B cell (primary cell): ENCODE measurements at regions not wholly inside any gene's neighbourhood (a gene's known extent, or its start where the extent isn't known, plus 50 kb on each side); places are given as distances from the start of the nearest gene placed in this dataset.
A peak's percentile ranks its signal among the peaks of the same experiment; 100 is the strongest.

ENCODE experiments used
- ATAC-seq: fragments of 200-7000 bp; cut with Tn5 transposase; one replicate; pipeline ENCODE4 v1.10.0; 2021; ENCODE audit warnings: low read depth, mild to moderate bottlenecking, moderate number of reproducible peaks, moderate library complexity
- CTCF ChIA-PET: fragments of 350-600 bp; sonication (Branson Sonifier 250); formaldehyde crosslinking; loops from one replicate; lab custom pipeline; 2021; ENCODE audit warnings: antibody characterized with exemption, inconsistent platforms; lab: Charles Lee
- POLR2A ChIA-PET: fragments of 350-600 bp; sonication (Branson Sonifier 250); formaldehyde crosslinking; loops from one replicate; lab custom pipeline; 2021; ENCODE audit warnings: antibody characterized with exemption; lab: Charles Lee
- DNase-seq: peaks from one replicate; pipeline ENCODE4 v3.0.0; 2013
- H2AFZ ChIP-seq: 2 replicates; pipeline ENCODE4 v1.6.1; 2012; ENCODE audit warnings: mild to moderate bottlenecking, low read depth, low read length; ENCODE audit not compliant: insufficient read depth, poor library complexity, severe bottlenecking
- H3K27ac ChIP-seq, 2 donors: 1 replicate in 1 of 2; 2 replicates in 1 of 2; pipeline ENCODE4 v1.5.1; 2012 to 2013; ENCODE audit warnings: low read length in 2 of 2, mild to moderate bottlenecking in 2 of 2, moderate library complexity in 1 of 2
- H3K27me3 ChIP-seq, 4 experiments: fragments of 200-600 bp in 1 of 4; sonication (generic) in 1 of 4; replicated peaks in 1 of 4; 1 replicate in 2 of 4; 2 replicates in 2 of 4; pipeline versions ENCODE4 v1.6.1 to v1.7.0; 2013 to 2016; ENCODE audit warnings: low read length in 3 of 4, mild to moderate bottlenecking in 2 of 4, mixed read lengths in 1 of 4, moderate library complexity in 1 of 4; ENCODE audit not compliant: insufficient read depth in 4 of 4, control insufficient read depth in 3 of 4; ENCODE audit errors: control extremely low read depth in 1 of 4
- H3K36me3 ChIP-seq, 2 experiments: replicated peaks in 1 of 2; 1 replicate in 1 of 2; 2 replicates in 1 of 2; pipeline versions ENCODE4 v1.6.1 to v1.7.1; 2013; ENCODE audit warnings: low read length in 1 of 2; ENCODE audit not compliant: insufficient read depth in 2 of 2, control insufficient read depth in 1 of 2; ENCODE audit errors: control extremely low read depth in 1 of 2, extremely low read depth in 1 of 2
- H3K4me1 ChIP-seq, 2 donors: fragments of 200-600 bp in 1 of 2; sonication (generic) in 1 of 2; 1 replicate in 1 of 2; 2 replicates in 1 of 2; pipeline versions ENCODE4 v1.5.1 to v1.6.1; 2013 to 2017; ENCODE audit warnings: low read length in 2 of 2; ENCODE audit not compliant: control insufficient read depth in 2 of 2, insufficient read depth in 2 of 2
- H3K4me2 ChIP-seq: replicated peaks from 2 replicates; pipeline ENCODE3; 2012; ENCODE audit warnings: mild to moderate bottlenecking, low read depth, low read length; ENCODE audit not compliant: poor library complexity, severe bottlenecking
- H3K4me3 ChIP-seq, 5 experiments: fragments of 200-600 bp in 1 of 5; sonication (generic) in 1 of 5; 1 replicate in 3 of 5; 2 replicates in 2 of 5; pipeline versions ENCODE4 v1.5.1 to v1.7.0; 2011 to 2016; ENCODE audit warnings: low read length in 4 of 5, mild to moderate bottlenecking in 4 of 5, low read depth in 2 of 5, control low read depth in 1 of 5, moderate library complexity in 1 of 5; ENCODE audit not compliant: insufficient read depth in 1 of 5; ENCODE audit errors: control extremely low read depth in 1 of 5, extremely low read depth in 1 of 5
- H3K79me2 ChIP-seq: fragments of 200-600 bp; sonication (generic); one replicate; pipeline ENCODE4 v1.6.0; 2016; ENCODE audit warnings: low read length; ENCODE audit not compliant: control insufficient read depth, insufficient read depth
- H3K9ac ChIP-seq: fragments of 200-600 bp; sonication (generic); 2 replicates; pipeline ENCODE4 v1.6.1; 2017; ENCODE audit warnings: mild to moderate bottlenecking, low read length, moderate library complexity
- H3K9me3 ChIP-seq, 3 donors: one replicate each; pipeline versions ENCODE4 v1.6.1 to v1.7.1; 2013; ENCODE audit warnings: low read length in 2 of 3; ENCODE audit not compliant: control insufficient read depth in 2 of 3, insufficient read depth in 1 of 3; ENCODE audit errors: control extremely low read depth in 1 of 3
- H4K20me1 ChIP-seq: 2 replicates; pipeline ENCODE4 v1.6.0; 2012; ENCODE audit warnings: mild to moderate bottlenecking, low read length; ENCODE audit not compliant: insufficient read depth, control insufficient read depth, poor library complexity, severe bottlenecking
- H3K27ac Mint-ChIP-seq: one replicate; pipeline ENCODE4 v1.8.0; 2021; ENCODE audit warnings: mixed read lengths
- H3K27me3 Mint-ChIP-seq: one replicate; pipeline ENCODE4 v1.8.0; 2021; ENCODE audit warnings: mixed read lengths
- H3K4me1 Mint-ChIP-seq: one replicate; pipeline ENCODE4 v1.8.0; 2021; ENCODE audit warnings: mixed read lengths
- H3K4me3 Mint-ChIP-seq: one replicate; pipeline ENCODE4 v1.8.0; 2021; ENCODE audit warnings: mixed read lengths
- H3K9me3 Mint-ChIP-seq: one replicate; pipeline ENCODE4 v1.8.0; 2022; ENCODE audit warnings: mixed read lengths; ENCODE audit not compliant: insufficient read depth
- EZH2 ChIP-seq: IDR thresholded peaks from 2 replicates; pipeline ENCODE4 v1.6.1; 2012; ENCODE audit warnings: borderline replicate concordance, low read depth, mild to moderate bottlenecking, moderate library complexity, low read length; ENCODE audit not compliant: insufficient read depth, poor library complexity, severe bottlenecking
- WGBS: methylation state at CpG from one replicate; pipeline ENCODE4 v1.1.5; 2013; ENCODE audit warnings: missing lambda C conversion rate; ENCODE audit not compliant: insufficient coverage; 5-methylcytosine and 5-hydroxymethylcytosine counted together
- intact Hi-C: fragments of 100-400 bp; cut with micrococcal nuclease; formaldehyde crosslinking; loops from one replicate; pipeline ENCODE4 v1.10.0; 2022
- TF ChIP-seq, protein P1 (sequence below): fragments of 200-600 bp; IDR thresholded peaks from one replicate; pipeline ENCODE4 v1.8.0; 2022; ENCODE audit warnings: antibody characterized with exemption, mild to moderate bottlenecking

DNA sequence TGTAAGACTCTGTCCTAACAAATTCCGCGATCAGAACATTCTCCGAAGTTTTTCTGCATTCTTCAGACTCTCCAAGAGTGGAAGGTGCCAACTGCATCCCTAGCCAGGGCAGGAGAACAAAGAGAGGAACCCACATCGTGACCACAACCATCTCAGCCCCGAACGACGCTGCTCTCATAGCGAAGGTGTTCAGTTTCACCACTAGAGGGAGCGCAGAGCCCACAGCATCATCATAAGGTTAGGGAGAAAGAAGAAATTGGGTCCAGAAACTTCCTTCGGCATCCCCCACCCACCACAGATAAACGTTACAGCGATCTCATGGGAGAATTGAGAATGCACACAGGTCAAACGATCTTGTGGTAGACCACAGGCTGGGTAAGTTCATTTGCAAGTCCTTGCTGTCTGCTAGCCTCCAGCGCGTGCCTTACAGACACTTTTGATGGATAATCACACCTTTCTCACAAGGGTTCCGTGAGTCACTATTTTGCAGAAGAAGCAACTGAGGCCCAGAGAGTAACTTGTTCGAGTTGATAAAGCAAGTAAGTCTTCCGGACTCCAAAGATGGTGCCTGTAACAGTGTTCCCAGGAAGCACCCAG lies 53.7 kb upstream of the ARL4C start:
- H3K4me3 Mint-ChIP-seq = no peak overlapping the region
- H3K27me3 ChIP-seq = peaks cover 0 to 9% (median 7%) of the 10 kb centered on the region in 4 experiments
- no peak overlapping the region for H3K9ac ChIP-seq
- WGBS = 36% methylated on average over 9 of the region's 18 CpGs
- no peak overlapping the region for H3K4me3 ChIP-seq
- peak overlapping the region; percentile 21 for H3K4me2 ChIP-seq
- ChIA-PET CTCF (interaction anchor here (1.0 to 6.7 kb wide), 8 partner anchors 22 to 573 kb away, joined by 3 to 76 read pairs (median 10); no protein-coding TSS in a partner anchor), POLR2A (no interaction called here)
- no peak overlapping the region for H2AFZ ChIP-seq
- no peak for TF ChIP-seq EZH2
- TF ChIP-seq, protein P1, sequence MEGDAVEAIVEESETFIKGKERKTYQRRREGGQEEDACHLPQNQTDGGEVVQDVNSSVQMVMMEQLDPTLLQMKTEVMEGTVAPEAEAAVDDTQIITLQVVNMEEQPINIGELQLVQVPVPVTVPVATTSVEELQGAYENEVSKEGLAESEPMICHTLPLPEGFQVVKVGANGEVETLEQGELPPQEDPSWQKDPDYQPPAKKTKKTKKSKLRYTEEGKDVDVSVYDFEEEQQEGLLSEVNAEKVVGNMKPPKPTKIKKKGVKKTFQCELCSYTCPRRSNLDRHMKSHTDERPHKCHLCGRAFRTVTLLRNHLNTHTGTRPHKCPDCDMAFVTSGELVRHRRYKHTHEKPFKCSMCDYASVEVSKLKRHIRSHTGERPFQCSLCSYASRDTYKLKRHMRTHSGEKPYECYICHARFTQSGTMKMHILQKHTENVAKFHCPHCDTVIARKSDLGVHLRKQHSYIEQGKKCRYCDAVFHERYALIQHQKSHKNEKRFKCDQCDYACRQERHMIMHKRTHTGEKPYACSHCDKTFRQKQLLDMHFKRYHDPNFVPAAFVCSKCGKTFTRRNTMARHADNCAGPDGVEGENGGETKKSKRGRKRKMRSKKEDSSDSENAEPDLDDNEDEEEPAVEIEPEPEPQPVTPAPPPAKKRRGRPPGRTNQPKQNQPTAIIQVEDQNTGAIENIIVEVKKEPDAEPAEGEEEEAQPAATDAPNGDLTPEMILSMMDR = peak; percentile 98
- no peaks in the 10 kb centered on the region for H4K20me1 ChIP-seq
- DNase-seq (peak; percentile 82), ATAC-seq (peak; percentile 81)
- H3K4me1 Mint-ChIP-seq = peaks cover 11% of the 10 kb centered on the region
- intact Hi-C loops = loop anchor here (1.0 to 2.0 kb wide), 4 partner anchors 53 to 567 kb away; no protein-coding TSS in a partner anchor
- H3K27ac ChIP-seq = no peak overlapping the region
- H3K79me2 ChIP-seq = no peaks in the 10 kb centered on the region
- H3K36me3 ChIP-seq = no peaks in the 10 kb centered on the region
- peaks cover 41% of the 10 kb centered on the region for H3K27me3 Mint-ChIP-seq
- no peak overlapping the region for H3K27ac Mint-ChIP-seq
- peaks cover 2% of the 10 kb centered on the region for H3K9me3 Mint-ChIP-seq
- H3K4me1 ChIP-seq = peaks cover 7 to 10% of the 10 kb centered on the region in 2 donors
- H3K9me3 ChIP-seq = peaks cover 0 to 6% (median 4%) of the 10 kb centered on the region in 3 donors

- Histone ChIP-seq H3K9ac (no peak overlapping the region), H3K27me3 (peaks cover 0 to 9% (median 7%) of the 10 kb centered on the region in 4 experiments), H3K4me3 (no peak overlapping the region), H3K4me2 (no peak overlapping the region), H3K9me3 (peaks cover 0 to 1% (median 0%) of the 10 kb centered on the region in 3 donors), H4K20me1 (no peaks in the 10 kb centered on the region), H3K79me2 (no peaks in the 10 kb centered on the region), H2AFZ (no peak overlapping the region), H3K27ac (no peak overlapping the region), H3K36me3 (no peaks in the 10 kb centered on the region), H3K4me1 (peaks cover 4 to 5% of the 10 kb centered on the region in 2 donors)
- Mint-ChIP-seq H3K4me3 (no peak overlapping the region), H3K27ac (no peak overlapping the region), H3K4me1 (peaks cover 6% of the 10 kb centered on the region), H3K9me3 (peaks cover 2% of the 10 kb centered on the region), H3K27me3 (peaks cover 46% of the 10 kb centered on the region)
- intact Hi-C loops = loop anchor here (1.0 to 2.0 kb wide), 4 partner anchors 53 to 567 kb away; no protein-coding TSS in a partner anchor
- TF ChIP-seq EZH2 = no peak
- TF ChIP-seq, protein P1 = no peak
- CTCF ChIA-PET = interaction anchor here (1.0 to 6.7 kb wide), 3 partner anchors 557 to 573 kb away, joined by 3 to 76 read pairs (median 18); no protein-coding TSS in a partner anchor
- POLR2A ChIA-PET = no interaction called here
- 65% methylated on average over 4 of the region's 7 CpGs for WGBS
- ATAC-seq (no peak), DNase-seq (no peak)
Observed at GRCh38 chr2:234550056-234550455, 53.2 kb upstream of the ARL4C start.
